GM12878 (cell line): ENCODE measurements at regions not wholly inside any gene's neighbourhood (a gene's known extent, or its start where the extent isn't known, plus 50 kb on each side); places are given as distances from the start of the nearest gene placed in this dataset.

Source experiments
- CTCF ChIP-seq, 3 experiments: IDR thresholded peaks in 2 of 3; conservative IDR thresholded peaks in 1 of 3; 2 replicates each; pipeline ENCODE4 v1.5.1; 2011; ENCODE audit warnings: low read depth in 3 of 3, low read length in 3 of 3, mild to moderate bottlenecking in 3 of 3, control low read depth in 2 of 3, moderate library complexity in 2 of 3, inconsistent platforms in 1 of 3, mixed read lengths in 1 of 3; ENCODE audit not compliant: control insufficient read depth in 2 of 3, insufficient read depth in 1 of 3; ENCODE audit errors: extremely low read depth in 1 of 3
- DPF2 ChIP-seq: fragments of 450-650 bp; IDR thresholded peaks from 2 replicates; pipeline ENCODE4 v1.6.1; 2017; ENCODE audit warnings: mild to moderate bottlenecking
- EZH2 ChIP-seq: IDR thresholded peaks from 2 replicates; pipeline ENCODE4 v1.6.1; 2012; ENCODE audit warnings: low read depth, mild to moderate bottlenecking, control low read depth, inconsistent platforms, low read length, borderline replicate concordance; ENCODE audit not compliant: control insufficient read depth
- MEF2A ChIP-seq: IDR thresholded peaks from 2 replicates; pipeline ENCODE4 v1.6.1; 2011; ENCODE audit warnings: low read depth, mild to moderate bottlenecking, low read length, moderate library complexity; ENCODE audit not compliant: insufficient read depth
- POLR2A ChIP-seq: IDR thresholded peaks from 2 replicates; pipeline ENCODE4 v1.6.1; 2011; ENCODE audit warnings: low read depth, mild to moderate bottlenecking, low read length
- POLR2AphosphoS5 ChIP-seq: IDR thresholded peaks from 2 replicates; pipeline ENCODE4 v1.6.1; 2011; ENCODE audit warnings: mild to moderate bottlenecking, low read length, inconsistent platforms
- SREBF2 ChIP-seq: IDR thresholded peaks from 2 replicates; pipeline ENCODE4 v1.6.1; 2012; ENCODE audit warnings: mild to moderate bottlenecking, low read length
- SRF ChIP-seq, 2 experiments: IDR thresholded peaks; 2 replicates each; pipeline ENCODE4 v1.6.1; 2011; ENCODE audit warnings: low read depth in 2 of 2, low read length in 2 of 2, mild to moderate bottlenecking in 1 of 2, moderate library complexity in 1 of 2
- ZNF217 ChIP-seq: fragments of 450-650 bp; IDR thresholded peaks from 2 replicates; pipeline ENCODE4 v1.6.1; 2017; ENCODE audit warnings: antibody characterized with exemption, mild to moderate bottlenecking
- ZNF274 ChIP-seq: IDR thresholded peaks from one replicate; pipeline ENCODE4 v1.8.0; 2011; ENCODE audit not compliant: insufficient read length, insufficient read depth

- TF ChIP-seq CTCF (IDR thresholded peaks at IDR 0.05 in 2 of 3, conservative IDR thresholded peaks at IDR 0.05 in 1 of 3; ENCODE audit: control insufficient read depth in 2 of 3, extremely low read depth in 1 of 3, insufficient read depth in 1 of 3, low read depth in 3 of 3, low read length in 3 of 3) (no peak), POLR2AphosphoS5 (no peak), MEF2A (no peak), POLR2A (no peak), DPF2 (no peak), SREBF2 (no peak), ZNF274 (no peak), EZH2 (no peak), ZNF217 (no peak), SRF (IDR thresholded peaks at IDR 0.05; ENCODE audit: low read depth in 2 of 2, low read length in 2 of 2) (no peak)
These were observed 193.6 kb upstream of the ANKRD55 start for GRCh38 chr5:56426693-56427092.
